ENCODE measurements at regions not wholly inside any gene's neighbourhood (a gene's known extent, or its start where the extent isn't known, plus 50 kb on each side); places are given as distances from the start of the nearest gene placed in this dataset.

GRCh38 chr9:17894501-17895160 lies 315.8 kb downstream of the SH3GL2 start:
- no peaks in the 10 kb centered on the region for H3K4me1 Mint-ChIP-seq (ENCODE audit: low read depth, unreplicated experiment)
- ChIA-PET POLR2A (no interaction called here), CTCF (no interaction called here)
- no peak for TF ChIP-seq CTCF (IDR thresholded peaks at IDR 0.05; ENCODE audit: insufficient read depth in 1 of 2, low read depth in 1 of 2, low read length in 1 of 2, severe bottlenecking in 1 of 2, unreplicated experiment in 1 of 2)
- Histone ChIP-seq H3K4me3 (ENCODE audit: low read depth, low read length) (no peak overlapping the region), H3K36me3 (ENCODE audit: control insufficient read depth, insufficient read depth, low read length) (no peaks in the 10 kb centered on the region), H3K4me1 (no peaks in the 10 kb centered on the region), H3K27me3 (replicated peaks; ENCODE audit: control insufficient read depth, insufficient read depth, low read length) (no peaks in the 10 kb centered on the region), H3K9me3 (no peaks in the 10 kb centered on the region)
- no peak overlapping the region for H3K27ac Mint-ChIP-seq (ENCODE audit: unreplicated experiment)
- H3K36me3 Mint-ChIP-seq (ENCODE audit: insufficient read depth, unreplicated experiment), result no peaks in the 10 kb centered on the region
- intact Hi-C loops (cut with micrococcal nuclease; ENCODE audit: unreplicated experiment), result no loop called here
- H3K4me3 Mint-ChIP-seq (ENCODE audit: unreplicated experiment), result no peak overlapping the region
- DNase-seq, result no peak
- H3K27me3 Mint-ChIP-seq (ENCODE audit: insufficient read depth, unreplicated experiment), result peaks cover 7% of the 10 kb centered on the region
- no peaks in the 10 kb centered on the region for H3K9me3 Mint-ChIP-seq (ENCODE audit: unreplicated experiment)
- no TSS peak for BruUV-seq (replicated peaks)

GRCh38 chr9:17900606-17901005 lies 321.7 kb downstream of the SH3GL2 start:
- Histone ChIP-seq H3K27me3 (replicated peaks; ENCODE audit: control insufficient read depth, insufficient read depth, low read length) (no peaks in the 10 kb centered on the region), H3K36me3 (ENCODE audit: control insufficient read depth, insufficient read depth, low read length) (no peaks in the 10 kb centered on the region), H3K9me3 (no peaks in the 10 kb centered on the region), H3K4me3 (ENCODE audit: low read depth, low read length) (no peak overlapping the region), H3K4me1 (no peaks in the 10 kb centered on the region)
- no peak for TF ChIP-seq CTCF (IDR thresholded peaks at IDR 0.05; ENCODE audit: insufficient read depth in 1 of 2, low read depth in 1 of 2, low read length in 1 of 2, severe bottlenecking in 1 of 2, unreplicated experiment in 1 of 2)
- no peak for DNase-seq
- no peaks in the 10 kb centered on the region for H3K36me3 Mint-ChIP-seq (ENCODE audit: insufficient read depth, unreplicated experiment)
- peaks cover 12% of the 10 kb centered on the region for H3K27me3 Mint-ChIP-seq (ENCODE audit: insufficient read depth, unreplicated experiment)
- CTCF ChIA-PET, result no interaction called here
- POLR2A ChIA-PET, result no interaction called here
- no peaks in the 10 kb centered on the region for H3K9me3 Mint-ChIP-seq (ENCODE audit: unreplicated experiment)
- intact Hi-C loops (cut with micrococcal nuclease; ENCODE audit: unreplicated experiment), result no loop called here
- no peaks in the 10 kb centered on the region for H3K4me1 Mint-ChIP-seq (ENCODE audit: low read depth, unreplicated experiment)
- no peak overlapping the region for H3K27ac Mint-ChIP-seq (ENCODE audit: unreplicated experiment)
- no TSS peak for BruUV-seq (replicated peaks)
- no peak overlapping the region for H3K4me3 Mint-ChIP-seq (ENCODE audit: unreplicated experiment)

GRCh38 chr9:17905366-17905765 lies 326.5 kb downstream of the SH3GL2 start:
- Histone ChIP-seq H3K4me1 (no peaks in the 10 kb centered on the region), H3K9me3 (no peaks in the 10 kb centered on the region), H3K27me3 (replicated peaks; ENCODE audit: control insufficient read depth, insufficient read depth, low read length) (no peaks in the 10 kb centered on the region), H3K4me3 (ENCODE audit: low read depth, low read length) (no peak overlapping the region), H3K36me3 (ENCODE audit: control insufficient read depth, insufficient read depth, low read length) (no peaks in the 10 kb centered on the region)
- Mint-ChIP-seq H3K27me3 (ENCODE audit: insufficient read depth, unreplicated experiment) (peaks cover 17% of the 10 kb centered on the region), H3K4me3 (ENCODE audit: unreplicated experiment) (no peak overlapping the region), H3K36me3 (ENCODE audit: insufficient read depth, unreplicated experiment) (no peaks in the 10 kb centered on the region), H3K9me3 (ENCODE audit: unreplicated experiment) (no peaks in the 10 kb centered on the region), H3K27ac (ENCODE audit: unreplicated experiment) (no peak overlapping the region), H3K4me1 (ENCODE audit: low read depth, unreplicated experiment) (no peaks in the 10 kb centered on the region)
- intact Hi-C loops (cut with micrococcal nuclease; ENCODE audit: unreplicated experiment), result no loop called here
- TF ChIP-seq CTCF (IDR thresholded peaks at IDR 0.05; ENCODE audit: insufficient read depth in 1 of 2, low read depth in 1 of 2, low read length in 1 of 2, severe bottlenecking in 1 of 2, unreplicated experiment in 1 of 2), result no peak
- ChIA-PET CTCF (no interaction called here), POLR2A (no interaction called here)
- DNase-seq, result no peak
- no TSS peak for BruUV-seq (replicated peaks)
